ENCODE measurements at regions not wholly inside any gene's neighbourhood (a gene's known extent, or its start where the extent isn't known, plus 50 kb on each side); places are given as distances from the start of the nearest gene placed in this dataset.

GRCh38 chr3:154542837-154543236, 112.8 kb upstream of the GPR149 start:
- no peak for DNase-seq

GRCh38 chr3:154540950-154541604, 111.1 kb upstream of the GPR149 start:
- no peak for DNase-seq

GRCh38 chr3:154538566-154539360, 108.8 kb upstream of the GPR149 start:
- no peak for DNase-seq

GRCh38 chr3:154536751-154537150, 106.8 kb upstream of the GPR149 start:
- DNase-seq, result no peak

- DNase-seq, result no peak
Measured at GRCh38 chr3:154522036-154522602, 92.1 kb upstream of the GPR149 start.

- DNase-seq, result no peak
Measured at GRCh38 chr3:154517404-154517803, 87.4 kb upstream of the GPR149 start.

GRCh38 chr3:154515921-154516320, 85.9 kb upstream of the GPR149 start:
- no peak for DNase-seq

- no peak for DNase-seq
Measured at GRCh38 chr3:154510780-154511179, 80.8 kb upstream of the GPR149 start.

GRCh38 chr3:154507727-154508126, 77.7 kb upstream of the GPR149 start:
- DNase-seq, result no peak

GRCh38 chr3:154496978-154497377, 67.0 kb upstream of the GPR149 start:
- no peak for DNase-seq

- no peak for DNase-seq
Measured at GRCh38 chr3:154496540-154496939, 66.5 kb upstream of the GPR149 start.

GRCh38 chr3:154486949-154487348, 57.0 kb upstream of the GPR149 start:
- DNase-seq, result no peak

GRCh38 chr3:154482507-154482906, 52.5 kb upstream of the GPR149 start:
- no peak for DNase-seq

- no peak for DNase-seq
Measured at GRCh38 chr3:154480033-154480432, 50.0 kb upstream of the GPR149 start.

Measured in NCI-H1930 (cell line).